ENCODE measurements at regions not wholly inside any gene's neighbourhood (a gene's known extent, or its start where the extent isn't known, plus 50 kb on each side); places are given as distances from the start of the nearest gene placed in this dataset.

DNA sequence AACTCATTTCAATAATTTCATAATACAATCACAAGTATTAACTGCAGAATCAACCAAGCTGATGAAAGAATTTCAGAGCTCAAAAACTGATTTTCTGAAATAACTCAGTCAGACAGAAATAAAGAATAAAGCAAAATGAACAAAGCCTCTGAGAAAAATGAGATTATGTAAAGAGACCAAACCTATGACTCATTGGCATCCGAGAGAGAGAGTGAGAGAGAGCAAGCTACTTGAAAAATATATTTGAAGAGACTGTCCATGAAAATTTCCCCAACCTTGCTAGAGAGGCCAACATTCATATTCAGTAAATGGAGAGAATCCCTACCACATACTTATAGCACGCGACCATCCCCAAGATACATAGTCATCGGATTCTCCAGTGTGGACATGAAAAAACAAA is 1376.4 kb downstream of the CDH11 start:
- DNase-seq = no peak

DNA sequence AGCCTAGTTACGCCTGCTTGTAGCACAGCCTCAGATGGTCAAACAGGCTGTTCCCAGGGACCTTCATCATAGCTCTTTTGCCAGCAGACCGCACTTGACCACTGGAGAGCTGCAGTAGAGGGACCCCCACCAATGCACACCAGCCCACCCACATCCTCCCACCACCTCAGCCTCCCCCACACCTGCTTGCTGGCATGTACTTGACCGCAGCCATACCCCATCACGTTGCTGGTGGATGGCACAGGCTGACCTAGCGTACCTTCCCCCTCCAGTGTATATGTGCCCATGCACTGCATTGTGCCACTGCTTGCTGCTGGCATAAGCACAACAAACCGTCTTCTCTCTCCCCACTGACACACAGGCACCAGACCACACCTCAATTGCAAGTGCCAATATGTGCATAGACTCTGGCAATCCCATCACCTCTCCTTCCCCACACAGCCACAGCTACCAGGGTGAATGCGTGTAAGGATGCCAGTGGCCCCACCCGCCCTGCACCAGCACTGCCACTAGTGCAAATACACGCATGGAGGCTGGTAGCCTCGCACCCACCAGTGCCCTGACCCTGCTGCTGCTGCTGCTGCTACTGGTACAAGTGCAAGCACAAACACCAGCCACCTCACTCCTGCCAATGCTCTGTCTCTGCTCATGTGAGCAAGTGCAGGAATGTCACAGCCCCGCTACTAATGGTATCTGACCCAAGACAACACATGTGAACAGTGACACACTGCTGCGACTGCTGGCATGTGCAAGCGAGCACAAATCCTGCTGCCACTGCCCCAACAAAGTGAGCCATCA is 1377.6 kb downstream of the CDH11 start:
- no peak for DNase-seq

DNA sequence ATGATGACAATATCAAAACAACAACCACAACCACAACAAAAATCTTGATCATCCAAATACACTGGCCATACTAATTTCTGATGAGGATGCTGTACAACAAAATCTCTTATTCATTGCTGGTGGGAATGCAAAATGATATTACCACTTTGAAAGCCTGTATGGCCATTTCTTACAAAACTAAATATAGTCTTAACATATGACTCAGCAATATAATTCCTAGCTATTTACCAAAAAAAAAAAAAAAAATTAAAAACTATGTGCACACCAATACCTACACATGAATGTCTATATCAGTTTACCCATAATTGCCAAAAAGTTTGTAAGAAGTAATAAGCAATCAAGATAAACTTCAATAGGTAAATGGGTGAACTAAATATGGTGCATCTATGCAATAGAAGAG is 1379.7 kb downstream of the CDH11 start:
- no peak for DNase-seq

DNA sequence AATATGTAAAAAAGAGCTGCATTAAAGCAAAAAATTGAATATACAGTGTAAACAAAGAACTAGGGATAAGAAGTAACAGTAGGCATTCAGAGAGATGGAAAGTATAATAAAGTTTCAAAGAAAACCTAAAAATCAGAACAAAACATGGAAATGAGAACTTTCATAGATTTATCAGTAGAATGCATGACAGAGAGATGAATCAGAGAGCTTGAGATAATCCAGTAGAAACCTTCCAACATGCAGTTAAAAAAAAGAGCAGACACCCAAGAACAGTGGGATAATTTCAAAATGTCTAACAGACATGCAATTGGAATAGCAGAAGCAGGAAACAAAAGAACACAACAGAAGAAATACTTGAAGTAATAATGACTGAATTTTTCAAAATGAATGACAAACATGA is 1384.2 kb downstream of the CDH11 start:
- no peak for DNase-seq

DNA sequence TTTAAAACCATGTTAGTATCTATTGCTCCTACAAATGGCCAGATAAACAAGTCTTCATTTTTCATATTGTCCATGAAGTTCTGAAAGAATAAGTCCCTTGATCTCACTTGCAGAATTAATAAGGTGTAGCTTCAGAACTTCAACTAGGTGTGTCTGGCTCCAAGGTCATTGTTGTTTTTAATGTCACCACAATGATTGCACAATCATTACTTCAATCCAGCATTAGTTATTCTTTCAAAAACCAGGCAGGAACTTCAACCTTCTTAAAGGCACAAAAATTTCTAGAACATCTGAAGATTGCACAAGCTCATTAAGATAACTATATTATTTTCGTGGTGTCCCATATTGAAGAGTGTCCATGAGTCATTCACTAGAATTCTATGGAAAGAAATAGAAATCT is 1386.4 kb downstream of the CDH11 start:
- no peak for DNase-seq

DNA sequence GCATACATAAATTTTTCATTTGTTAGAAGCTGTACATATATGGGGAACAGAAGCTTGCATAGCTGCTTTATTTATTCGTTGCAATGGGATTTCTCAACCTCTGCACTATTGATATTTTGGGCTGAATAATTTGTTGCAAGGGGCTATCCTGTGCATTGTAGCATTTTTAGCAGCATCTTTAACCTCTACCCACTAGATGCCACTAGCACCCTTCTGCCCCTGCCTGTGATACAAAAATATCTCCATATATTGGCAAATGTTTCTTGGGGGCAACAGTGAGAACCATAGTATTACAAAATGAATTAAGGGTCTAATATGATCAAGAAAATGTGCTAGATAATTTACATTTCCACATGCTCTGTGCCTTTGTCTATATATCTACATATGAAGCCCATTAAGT is 1401.0 kb downstream of the CDH11 start:
- DNase-seq = no peak

DNA sequence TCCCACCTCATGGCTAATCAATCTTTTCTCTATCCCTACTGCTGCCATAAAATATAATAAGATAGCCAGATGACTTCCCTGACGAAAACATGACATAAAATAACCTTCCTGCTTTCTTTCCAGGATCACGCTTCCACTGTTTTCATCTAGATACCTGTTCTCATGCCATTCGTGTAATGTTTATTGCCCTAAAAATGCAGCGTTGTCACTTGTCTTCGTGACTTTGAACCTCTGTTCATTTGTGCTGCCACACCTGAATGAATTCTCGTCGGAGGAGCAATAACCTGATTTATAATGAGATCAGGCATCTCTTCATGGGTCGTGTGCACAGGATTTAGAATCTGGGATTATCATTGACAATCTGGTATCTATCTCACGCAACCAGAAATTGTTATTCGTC is 1401.9 kb downstream of the CDH11 start:
- no peak for DNase-seq

DNA sequence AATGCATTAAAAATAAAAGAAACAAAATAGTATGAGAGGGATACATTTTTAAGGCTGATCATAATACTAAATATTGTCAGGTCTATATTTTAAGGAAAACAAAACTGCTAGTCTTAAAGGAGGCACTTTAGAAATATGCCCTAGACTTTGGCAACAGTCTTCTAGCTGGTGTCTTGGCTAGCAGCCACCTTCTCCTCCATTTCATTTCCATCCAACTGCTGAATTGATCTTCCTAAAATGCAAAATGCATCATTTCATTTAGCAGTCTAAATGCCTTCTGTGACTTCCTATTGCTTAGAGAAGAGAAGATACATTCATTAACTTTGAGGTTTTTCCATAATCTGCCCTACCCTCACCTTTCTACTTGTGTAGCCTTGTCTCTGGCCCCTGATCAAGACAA is 1404.1 kb downstream of the CDH11 start:
- DNase-seq = no peak

DNA sequence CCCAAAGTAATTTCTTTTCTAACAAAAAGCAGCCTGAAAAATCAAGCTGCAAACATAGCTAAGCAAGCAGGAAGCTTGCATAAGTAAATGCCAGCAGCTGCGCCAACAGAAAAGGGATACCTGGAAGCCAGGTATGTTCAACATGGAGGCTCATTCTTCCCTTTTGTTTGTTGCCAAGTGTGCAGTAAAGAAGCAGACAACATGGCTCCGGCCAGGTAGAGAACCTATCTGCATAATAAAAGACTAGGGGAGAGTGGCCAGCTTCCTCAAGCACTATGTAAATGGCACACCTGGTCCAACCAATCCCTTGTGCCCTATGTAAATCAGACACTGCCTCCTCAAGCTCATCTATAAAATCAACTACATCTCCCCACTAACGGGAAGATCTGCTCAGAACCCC is 1407.0 kb downstream of the CDH11 start:
- DNase-seq = no peak

DNA sequence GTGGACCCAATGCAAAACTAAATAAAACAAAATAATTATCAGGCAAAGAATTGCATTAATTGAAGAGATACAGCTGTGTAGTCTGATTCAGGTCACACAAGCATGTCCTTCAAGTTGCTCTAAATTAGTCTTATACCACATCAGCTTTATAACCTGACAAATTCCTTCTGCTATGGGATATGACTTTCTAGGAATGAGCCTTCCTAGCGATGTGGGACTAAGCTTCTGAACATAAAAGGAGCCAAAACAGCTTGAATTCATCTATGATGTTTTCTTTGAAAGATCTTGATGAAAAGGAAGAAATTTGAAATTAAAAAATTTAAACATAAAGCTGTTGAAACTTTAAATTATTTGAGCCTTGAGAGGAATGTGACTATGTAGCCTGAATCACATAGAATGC is 1409.1 kb downstream of the CDH11 start:
- no peak for DNase-seq

DNA sequence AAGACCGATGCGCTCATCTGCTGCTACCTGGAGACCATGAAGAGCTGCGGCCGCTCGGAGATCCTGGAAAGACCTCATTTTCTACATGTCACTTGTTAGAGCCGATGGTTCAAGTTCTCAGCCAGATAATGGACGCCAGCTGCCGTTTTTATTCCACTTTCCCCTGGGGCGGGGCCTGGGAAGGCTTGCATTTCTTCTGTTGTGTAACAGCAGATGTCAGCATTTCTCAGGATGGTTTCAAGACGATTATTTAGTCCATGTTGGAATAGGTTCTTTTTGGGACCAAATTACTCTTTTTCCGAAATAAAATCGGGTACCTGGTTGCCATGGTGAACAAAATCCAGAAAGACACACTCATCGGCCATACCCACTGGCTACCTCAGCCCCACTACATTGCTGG is 1418.3 kb downstream of the CDH11 start:
- no peak for DNase-seq

DNA sequence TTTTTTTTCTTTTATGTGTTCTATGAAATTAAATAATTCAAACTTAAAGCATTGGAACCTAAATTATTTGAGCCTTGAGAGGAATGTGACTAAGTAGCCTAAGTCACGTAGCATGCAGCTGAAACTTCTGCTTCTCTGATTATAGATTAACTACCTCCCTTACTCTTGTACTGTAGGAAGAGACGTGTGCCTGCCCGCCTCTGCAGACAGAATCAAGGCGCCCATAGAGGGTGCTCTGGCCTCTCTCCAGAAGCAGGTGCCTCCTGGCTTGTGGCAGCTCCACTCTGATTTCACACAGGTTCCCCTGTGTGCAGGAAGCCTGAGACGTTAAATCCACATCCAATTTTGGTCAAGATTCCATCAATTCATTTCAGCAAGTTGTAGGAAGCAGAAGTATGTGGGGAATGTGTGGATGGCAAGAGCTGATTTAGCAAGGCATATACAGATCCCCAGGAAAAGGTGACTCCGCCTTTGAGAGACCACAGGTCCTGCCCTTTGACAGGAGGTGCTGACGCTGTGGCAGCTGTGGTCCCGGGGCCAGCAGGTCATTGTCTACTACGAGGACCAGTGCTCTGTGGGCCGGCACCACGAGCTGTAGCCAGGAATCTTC is 1418.8 kb downstream of the CDH11 start:
- no peak for DNase-seq

DNA sequence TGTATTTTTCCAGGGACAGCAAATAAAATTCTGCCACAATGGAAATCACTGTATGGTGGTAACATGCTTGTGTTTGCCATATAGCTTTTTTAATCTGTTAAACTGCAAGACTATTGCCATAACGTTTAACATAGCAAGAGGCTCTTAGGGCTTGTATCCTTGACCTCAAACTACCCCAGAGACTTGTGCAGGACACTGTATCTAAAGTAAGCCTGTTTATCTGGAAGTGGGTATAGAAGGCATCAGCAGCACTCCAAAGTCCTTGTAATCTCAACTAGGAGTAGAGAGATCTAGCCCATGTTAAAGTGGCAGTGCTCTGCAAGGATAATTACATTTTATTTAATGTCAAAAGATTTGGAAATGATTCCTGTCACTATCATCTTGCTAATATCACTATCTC is 1424.1 kb downstream of the CDH11 start:
- DNase-seq = no peak

DNA sequence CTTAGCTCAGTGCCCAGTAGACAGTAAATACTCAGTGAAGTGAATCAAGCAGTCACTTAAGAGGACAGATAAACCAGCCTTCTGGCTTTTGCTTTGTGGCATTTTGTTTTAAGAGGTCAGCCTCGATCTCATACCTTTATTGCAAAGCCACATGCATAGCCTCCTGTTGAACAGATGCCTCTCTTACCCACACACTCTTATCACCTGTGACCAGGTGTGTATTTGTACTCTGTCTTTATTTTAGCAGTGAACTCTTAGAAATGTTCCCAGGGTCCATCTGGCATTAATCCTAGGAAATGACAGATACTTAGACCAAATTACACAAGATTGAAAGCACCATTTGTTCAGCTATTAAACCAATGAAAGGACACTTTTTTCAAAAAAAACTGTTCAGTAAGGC is 1426.5 kb downstream of the CDH11 start:
- no peak for DNase-seq

DNA sequence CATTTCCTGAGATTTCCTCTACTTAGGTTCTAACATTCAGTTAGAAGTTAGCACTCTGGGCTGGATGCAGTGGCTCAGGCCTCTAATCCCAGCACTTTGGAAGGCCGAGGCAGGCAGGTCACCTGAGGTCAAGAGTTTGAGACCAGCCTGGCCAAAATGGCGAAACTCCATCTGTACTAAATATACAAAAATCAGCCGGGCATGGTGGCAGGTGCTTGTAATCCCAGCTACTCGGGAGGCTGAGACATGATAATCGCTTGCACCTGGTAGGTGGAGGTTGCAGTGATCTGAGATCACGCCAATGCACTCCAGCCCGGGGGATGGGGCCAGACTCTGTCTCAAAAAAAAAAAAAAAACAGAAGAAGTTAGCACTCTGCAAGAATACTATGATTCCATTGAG is 1430.9 kb downstream of the CDH11 start:
- DNase-seq = no peak

DNA sequence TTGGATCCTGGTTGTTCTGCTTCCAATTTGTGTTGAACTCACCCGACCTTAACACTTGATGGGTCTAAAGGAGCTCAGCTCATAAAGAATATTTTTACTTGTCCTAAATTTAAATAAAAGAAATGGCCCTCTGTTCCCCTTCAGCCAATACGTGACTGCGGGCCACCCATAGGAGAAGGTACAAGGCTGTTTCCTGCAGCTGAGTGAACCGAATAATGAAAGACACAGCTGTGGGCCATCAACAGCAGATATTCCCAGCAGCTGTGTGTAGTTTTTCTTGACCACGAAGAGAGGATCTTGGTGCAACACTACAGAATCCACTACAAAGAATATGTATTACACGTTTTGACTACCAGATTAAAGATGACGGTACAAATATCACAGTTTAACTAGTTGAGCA is 1431.6 kb downstream of the CDH11 start:
- no peak for DNase-seq

DNA sequence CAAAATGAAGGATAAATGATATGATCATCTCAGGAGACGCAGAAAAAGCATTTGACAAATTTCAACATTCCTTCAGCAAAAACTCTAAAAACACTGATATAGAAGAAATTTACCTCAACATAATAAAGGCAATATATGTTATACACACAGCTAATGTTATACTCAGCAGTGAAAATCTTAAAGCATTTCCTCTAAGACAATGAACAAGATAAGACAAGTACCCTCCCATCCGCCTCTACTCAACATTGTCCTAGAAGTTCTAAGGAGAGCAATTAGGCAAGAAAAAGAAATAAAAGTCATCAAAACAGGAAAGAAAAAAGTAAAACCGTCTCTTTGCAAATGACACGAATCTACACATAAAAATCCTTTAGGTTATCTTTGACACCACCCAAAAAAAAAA is 1432.8 kb downstream of the CDH11 start:
- no peak for DNase-seq

DNA sequence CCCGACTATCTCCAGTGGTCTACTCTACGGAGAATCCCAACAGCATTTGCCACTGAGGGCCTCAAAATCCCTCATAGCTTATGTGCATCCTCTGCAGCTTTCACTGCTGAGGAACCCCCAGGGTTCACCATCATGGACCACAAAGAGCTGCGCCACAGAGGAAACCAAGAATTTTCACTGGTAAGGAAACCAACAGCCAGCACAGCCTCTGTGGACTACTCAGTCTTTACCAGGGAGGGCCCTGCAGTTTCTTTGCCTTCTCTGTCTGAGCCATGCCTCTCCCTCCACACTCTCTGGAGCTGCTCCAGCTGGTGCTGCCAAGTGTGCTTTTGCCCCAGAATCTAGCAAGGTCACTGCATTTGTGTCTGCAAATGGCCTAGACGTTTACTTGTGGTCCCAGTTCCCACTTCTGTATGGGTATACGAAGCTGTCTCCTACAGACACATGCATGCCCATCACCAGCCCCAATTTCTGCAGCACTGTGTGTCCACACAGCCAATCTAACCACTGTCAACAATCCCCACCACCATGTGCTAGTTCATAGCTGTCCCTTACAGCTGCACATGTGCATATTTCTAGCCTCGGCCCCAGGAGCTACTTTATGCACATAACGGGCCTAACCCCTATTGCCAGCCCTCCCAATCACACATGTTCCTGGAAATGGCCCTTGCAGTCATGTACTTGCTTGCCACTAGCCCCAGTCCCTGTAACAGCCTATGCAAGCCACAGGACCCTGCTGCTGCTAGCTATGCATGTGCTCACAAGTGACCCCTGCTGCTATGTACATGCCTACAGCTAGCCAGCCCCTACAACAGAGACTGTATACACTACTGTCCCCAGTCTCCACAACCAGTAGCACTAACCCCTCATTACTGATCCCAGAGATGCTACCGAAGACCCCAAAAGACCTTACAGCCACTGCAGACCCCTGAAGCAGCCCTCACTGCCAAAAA is 1437.4 kb downstream of the CDH11 start:
- DNase-seq = no peak

DNA sequence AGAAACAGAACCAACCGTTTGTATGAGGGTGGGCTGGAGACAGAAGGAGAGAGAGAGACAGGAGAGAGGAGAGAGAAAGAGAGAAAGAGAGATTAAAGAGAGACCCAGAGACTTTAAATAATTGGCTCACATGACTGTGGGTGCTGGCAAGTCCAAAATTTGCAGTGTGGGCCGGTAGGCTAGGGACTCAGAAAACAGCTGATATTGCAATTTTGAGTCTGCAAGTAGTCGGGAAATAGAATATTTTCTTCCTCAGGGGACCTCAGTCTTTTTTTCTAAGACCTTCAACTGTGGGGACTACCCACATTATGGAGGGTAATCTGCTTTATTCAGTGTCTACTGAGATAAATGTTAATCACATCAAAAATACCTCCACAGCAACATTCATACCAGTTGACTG is 1439.0 kb downstream of the CDH11 start:
- DNase-seq = no peak

DNA sequence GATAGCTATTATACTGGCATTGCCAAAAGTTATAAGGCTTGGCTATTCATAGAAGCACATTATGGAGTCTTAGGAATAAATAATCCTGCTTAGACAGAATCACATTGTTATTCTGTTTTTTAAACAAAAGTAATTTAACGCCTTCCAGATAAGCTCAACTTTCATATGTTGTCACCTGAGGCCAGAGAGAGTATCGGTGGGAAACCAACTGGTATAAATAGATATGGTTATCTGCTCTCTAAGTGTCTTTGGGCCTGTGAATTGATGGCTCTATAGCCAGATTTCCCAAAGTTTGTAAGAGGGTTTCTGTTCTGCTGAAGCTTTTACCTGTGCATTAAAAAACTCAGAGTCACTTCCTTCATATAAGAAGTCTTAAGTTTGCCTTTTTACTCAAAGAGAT is 1449.4 kb downstream of the CDH11 start:
- no peak for DNase-seq

DNA sequence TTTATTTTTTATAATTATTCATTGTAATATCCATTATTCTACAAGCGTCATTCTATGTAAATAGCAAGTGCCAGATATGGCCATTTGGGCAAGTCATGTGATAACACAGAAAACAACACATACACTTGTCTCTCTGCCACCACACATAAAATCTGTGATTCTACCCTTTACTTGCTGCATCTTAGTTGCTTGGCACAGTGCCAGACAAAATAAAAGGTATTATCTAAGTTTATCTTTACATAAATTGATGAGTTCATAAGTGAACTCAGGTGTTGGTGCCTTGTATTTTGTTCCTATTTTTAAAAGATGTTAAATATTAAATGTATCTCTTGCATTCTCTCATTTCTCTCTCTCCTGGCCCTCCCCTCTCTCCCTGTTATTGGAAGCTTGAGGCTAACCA is 1458.7 kb downstream of the CDH11 start:
- no peak for DNase-seq

DNA sequence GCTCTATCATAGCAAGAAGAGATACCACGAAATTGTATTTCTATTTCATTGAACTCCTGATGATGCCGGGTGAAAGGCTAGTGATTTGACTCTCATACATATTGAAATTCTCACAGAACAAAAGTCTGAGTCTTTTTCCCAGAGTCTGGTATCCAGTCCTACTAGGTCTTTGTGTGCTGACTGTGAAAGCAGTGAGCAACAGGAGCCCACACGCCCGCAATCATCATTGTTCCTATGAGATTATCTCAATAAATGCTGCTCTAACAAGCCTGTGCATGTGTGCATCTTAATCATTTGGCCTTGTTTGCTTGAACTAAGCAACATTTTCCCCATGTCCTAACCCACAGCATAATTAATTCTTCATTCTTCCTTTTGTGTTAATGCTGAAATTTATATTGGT is 1466.0 kb downstream of the CDH11 start:
- no peak for DNase-seq

DNA sequence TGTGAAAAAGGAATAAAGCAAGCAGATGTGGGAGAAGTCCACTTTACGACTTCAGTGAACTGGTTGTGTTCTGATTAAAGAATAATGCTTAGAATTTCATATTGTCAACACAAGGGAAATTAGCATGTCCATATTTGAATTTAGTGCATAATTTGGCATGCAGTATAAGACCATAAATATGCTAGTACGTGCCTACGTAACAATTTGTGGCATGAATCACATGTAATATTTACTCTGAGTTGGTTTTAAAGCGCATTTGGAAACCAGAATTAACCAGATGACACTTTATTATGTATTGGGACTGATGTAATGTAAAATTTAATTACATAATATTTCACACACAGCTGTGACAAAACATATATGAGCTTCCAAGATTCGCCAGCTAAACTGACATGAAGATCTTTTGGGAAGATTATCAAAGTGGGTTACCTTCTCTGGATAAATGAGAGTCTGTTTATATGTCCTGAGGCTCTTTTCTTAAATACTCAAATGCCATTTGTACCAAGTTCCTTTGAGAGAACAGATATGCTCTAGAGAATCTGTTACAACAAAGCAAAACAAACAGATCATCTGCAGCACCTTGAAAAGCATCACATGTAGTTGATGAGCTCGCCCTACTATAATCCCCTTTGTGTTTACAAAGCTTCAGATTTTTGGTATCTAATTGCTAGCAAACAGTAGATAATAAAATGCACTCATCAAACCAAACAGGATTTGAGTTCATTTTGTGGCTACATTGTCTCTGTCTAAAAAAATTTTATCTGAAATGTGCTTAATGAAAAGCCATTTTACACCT is 1468.6 kb downstream of the CDH11 start:
- DNase-seq = no peak

Measured in activated naive CD4-positive, alpha-beta T cell treated with Interleukin-2 at 50 U/mL for 16 hours (primary cell).